ENCODE measurements at regions not wholly inside any gene's neighbourhood (a gene's known extent, or its start where the extent isn't known, plus 50 kb on each side); places are given as distances from the start of the nearest gene placed in this dataset.

GRCh38 chr1:193479187-193479586 is 292.8 kb upstream of the B3GALT2 start:
- TF ChIP-seq, protein P1, sequence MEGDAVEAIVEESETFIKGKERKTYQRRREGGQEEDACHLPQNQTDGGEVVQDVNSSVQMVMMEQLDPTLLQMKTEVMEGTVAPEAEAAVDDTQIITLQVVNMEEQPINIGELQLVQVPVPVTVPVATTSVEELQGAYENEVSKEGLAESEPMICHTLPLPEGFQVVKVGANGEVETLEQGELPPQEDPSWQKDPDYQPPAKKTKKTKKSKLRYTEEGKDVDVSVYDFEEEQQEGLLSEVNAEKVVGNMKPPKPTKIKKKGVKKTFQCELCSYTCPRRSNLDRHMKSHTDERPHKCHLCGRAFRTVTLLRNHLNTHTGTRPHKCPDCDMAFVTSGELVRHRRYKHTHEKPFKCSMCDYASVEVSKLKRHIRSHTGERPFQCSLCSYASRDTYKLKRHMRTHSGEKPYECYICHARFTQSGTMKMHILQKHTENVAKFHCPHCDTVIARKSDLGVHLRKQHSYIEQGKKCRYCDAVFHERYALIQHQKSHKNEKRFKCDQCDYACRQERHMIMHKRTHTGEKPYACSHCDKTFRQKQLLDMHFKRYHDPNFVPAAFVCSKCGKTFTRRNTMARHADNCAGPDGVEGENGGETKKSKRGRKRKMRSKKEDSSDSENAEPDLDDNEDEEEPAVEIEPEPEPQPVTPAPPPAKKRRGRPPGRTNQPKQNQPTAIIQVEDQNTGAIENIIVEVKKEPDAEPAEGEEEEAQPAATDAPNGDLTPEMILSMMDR (IDR thresholded peaks at IDR 0.05; ENCODE audit: borderline replicate concordance, extremely low read depth, low read length, poor library complexity, severe bottlenecking) = no peak
- no peak for TF ChIP-seq EZH2 (IDR thresholded peaks at IDR 0.05; ENCODE audit: borderline replicate concordance, low read depth, low read length, severe bottlenecking)
